Tibial artery (tissue), 4 donors: ENCODE measurements at regions not wholly inside any gene's neighbourhood (a gene's known extent, or its start where the extent isn't known, plus 50 kb on each side); places are given as distances from the start of the nearest gene placed in this dataset.
"Not testable (repeated sequence)": the region's sequence is repeated elsewhere in the genome, so short reads cannot be mapped to it uniquely, and the experiment has no call there.

Experiments used
- DNase-seq, 2 donors: peaks; one replicate each; pipeline ENCODE4 v3.0.0-alpha.2; 2019
- H3K27ac ChIP-seq, 2 donors: fragments of 200-600 bp; sonication (generic) in 1 of 2; 1 replicate in 1 of 2; 2 replicates in 1 of 2; pipeline ENCODE4 v1.5.1; 2018 to 2019; ENCODE audit warnings: mild to moderate bottlenecking in 1 of 2
- H3K27me3 ChIP-seq, 2 donors: fragments of 200-600 bp; sonication (generic) in 1 of 2; one replicate each; pipeline versions ENCODE4 v1.5.1 to v1.6.0; 2016 to 2019
- H3K36me3 ChIP-seq, 3 donors: fragments of 200-600 bp; sonication (generic) in 2 of 3; one replicate each; pipeline ENCODE4 v1.5.1; 2016 to 2019; ENCODE audit warnings: mild to moderate bottlenecking in 2 of 3
- H3K4me1 ChIP-seq, 4 donors: fragments of 200-600 bp; sonication (generic) in 2 of 4; 1 replicate in 3 of 4; 2 replicates in 1 of 4; pipeline ENCODE4 v1.5.1; 2016 to 2019
- H3K4me3 ChIP-seq, 2 donors: fragments of 200-600 bp; sonication (generic) in 1 of 2; 1 replicate in 1 of 2; 2 replicates in 1 of 2; pipeline ENCODE4 v1.5.1; 2018 to 2019; ENCODE audit warnings: mild to moderate bottlenecking in 2 of 2
- H3K9me3 ChIP-seq, 3 donors: fragments of 200-600 bp; sonication (generic) in 1 of 3; one replicate each; pipeline ENCODE4 v1.5.1; 2016 to 2019
- intact Hi-C: fragments of 100-400 bp; cut with DNase I; formaldehyde crosslinking; loops from one replicate; pipeline ENCODE4 v1.15.0; 2023; ENCODE audit warnings: low total_unique reads
- TF ChIP-seq, protein P1 (sequence below), 2 experiments: fragments of 200-600 bp in 1 of 2; fragments of 450-650 bp in 1 of 2; IDR thresholded peaks; one replicate each; pipeline ENCODE4 v1.5.1; 2017 to 2019; ENCODE audit warnings: antibody characterized with exemption in 2 of 2, mild to moderate bottlenecking in 1 of 2, moderate library complexity in 1 of 2

DNA sequence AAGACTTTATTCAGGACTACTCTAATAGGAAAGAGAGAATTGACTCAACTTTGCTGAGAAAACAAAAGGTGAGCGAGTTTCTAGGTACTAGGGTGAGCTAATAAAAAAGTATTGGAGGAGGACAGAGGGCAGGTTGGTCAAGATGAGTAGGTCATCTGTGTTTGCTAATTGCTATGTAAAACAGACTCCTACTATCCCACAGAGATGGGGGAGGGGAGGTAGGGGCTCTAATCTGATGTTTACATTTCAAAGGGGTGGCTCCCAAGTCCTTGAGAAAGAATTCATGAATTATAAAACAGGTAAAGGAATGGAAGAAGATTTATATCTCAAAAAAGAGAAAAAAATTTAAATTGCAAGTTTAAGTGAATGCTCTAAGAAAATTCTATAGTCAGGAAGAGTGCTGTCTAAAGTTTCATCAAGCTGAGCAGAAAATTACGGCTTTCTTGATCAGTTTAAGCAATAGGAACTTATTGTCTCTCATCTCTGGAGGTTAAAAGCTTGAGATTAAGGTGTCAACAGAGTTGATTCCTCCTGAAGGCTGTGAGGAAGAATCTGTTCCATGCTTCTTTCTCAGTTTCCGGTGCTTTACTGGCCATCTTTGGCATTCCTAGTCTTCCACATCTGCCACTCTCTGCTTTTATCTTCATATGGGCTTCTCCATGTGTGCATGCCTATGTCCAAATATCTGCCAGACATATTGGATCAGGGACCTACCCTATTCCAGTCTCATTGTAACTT, 790.3 kb downstream of the SLITRK5 start:
- no peak for DNase-seq
- Histone ChIP-seq H3K4me3 (no peak overlapping the region), H3K9me3 (no peaks in the 10 kb centered on the region), H3K27ac (no peak overlapping the region), H3K27me3 (no peaks in the 10 kb centered on the region), H3K4me1 (no peaks in the 10 kb centered on the region), H3K36me3 (no peaks in the 10 kb centered on the region)
- intact Hi-C loops: no loop called here
- TF ChIP-seq, protein P1, sequence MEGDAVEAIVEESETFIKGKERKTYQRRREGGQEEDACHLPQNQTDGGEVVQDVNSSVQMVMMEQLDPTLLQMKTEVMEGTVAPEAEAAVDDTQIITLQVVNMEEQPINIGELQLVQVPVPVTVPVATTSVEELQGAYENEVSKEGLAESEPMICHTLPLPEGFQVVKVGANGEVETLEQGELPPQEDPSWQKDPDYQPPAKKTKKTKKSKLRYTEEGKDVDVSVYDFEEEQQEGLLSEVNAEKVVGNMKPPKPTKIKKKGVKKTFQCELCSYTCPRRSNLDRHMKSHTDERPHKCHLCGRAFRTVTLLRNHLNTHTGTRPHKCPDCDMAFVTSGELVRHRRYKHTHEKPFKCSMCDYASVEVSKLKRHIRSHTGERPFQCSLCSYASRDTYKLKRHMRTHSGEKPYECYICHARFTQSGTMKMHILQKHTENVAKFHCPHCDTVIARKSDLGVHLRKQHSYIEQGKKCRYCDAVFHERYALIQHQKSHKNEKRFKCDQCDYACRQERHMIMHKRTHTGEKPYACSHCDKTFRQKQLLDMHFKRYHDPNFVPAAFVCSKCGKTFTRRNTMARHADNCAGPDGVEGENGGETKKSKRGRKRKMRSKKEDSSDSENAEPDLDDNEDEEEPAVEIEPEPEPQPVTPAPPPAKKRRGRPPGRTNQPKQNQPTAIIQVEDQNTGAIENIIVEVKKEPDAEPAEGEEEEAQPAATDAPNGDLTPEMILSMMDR (IDR thresholded peaks at IDR 0.05): no peak

DNA sequence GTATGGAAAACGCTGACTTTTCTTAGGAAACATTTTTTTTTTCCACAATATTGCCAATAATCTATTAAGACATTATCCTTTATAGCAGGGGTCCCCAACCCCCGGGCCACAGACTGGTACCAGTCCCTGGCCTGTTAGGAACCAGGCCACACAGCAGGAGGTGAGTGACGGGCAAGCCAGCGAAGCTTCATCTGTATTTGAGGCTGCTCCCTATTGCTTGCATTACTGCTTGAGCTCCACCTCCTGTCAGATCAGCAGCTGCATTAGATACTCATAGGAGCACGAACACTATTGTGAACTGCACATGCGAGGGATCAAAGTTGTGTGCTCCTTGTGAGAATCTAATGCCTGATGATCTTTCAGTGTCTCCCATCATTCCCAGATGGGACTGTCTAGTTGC, 793.7 kb downstream of the SLITRK5 start:
- Histone ChIP-seq H3K9me3 (no peaks in the 10 kb centered on the region), H3K27ac (no peak overlapping the region), H3K36me3 (no peaks in the 10 kb centered on the region), H3K27me3 (no peaks in the 10 kb centered on the region), H3K4me3 (no peak overlapping the region), H3K4me1 (no peaks in the 10 kb centered on the region)
- intact Hi-C loops: no loop called here
- TF ChIP-seq, protein P1 (IDR thresholded peaks at IDR 0.05): no peak
- DNase-seq: no peak

DNA sequence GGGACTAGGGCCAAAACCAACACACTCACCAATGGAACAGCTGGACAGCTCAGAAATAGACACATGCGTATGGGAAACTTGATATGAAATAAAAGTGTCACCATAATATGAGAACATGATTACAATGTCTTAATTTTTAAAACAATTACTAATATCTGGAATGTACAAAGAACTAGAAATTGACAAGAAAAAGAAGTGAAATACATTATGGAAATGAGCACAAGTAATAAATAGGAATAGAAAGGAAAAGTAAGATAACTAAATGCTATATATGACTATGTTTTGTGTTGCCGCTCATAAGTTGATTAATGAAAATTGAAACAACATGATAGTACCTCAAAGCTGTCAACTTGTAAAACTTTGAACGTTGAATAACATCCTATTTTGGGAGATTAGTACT, 801.1 kb downstream of the SLITRK5 start:
- intact Hi-C loops: no loop called here
- DNase-seq: no peak
- H3K27ac ChIP-seq: no peak overlapping the region

DNA sequence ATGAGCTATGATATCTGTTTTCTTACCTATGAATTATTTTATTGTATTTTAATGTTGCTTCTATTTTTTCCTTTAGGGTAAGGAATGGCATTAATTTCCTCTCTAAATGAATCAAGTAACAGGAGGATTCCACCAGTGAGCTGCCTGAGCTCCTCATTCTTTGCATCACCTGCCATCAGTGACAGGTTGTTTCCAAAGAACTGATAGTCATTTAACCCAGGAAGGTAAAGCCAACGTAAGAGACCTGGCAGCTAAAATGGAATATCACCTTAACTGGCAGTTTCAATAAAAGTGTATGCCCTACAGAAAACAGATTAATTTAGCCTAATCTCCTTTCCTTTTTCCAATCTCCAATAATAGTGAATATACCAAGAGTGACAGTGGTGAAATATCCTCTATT, 812.0 kb downstream of the SLITRK5 start:
- intact Hi-C loops: no loop called here
- no peak for DNase-seq

More for the DNA sequence above, 801.1 kb downstream of the SLITRK5 start:
- no peaks in the 10 kb centered on the region for H3K4me1 ChIP-seq
- H3K4me3 ChIP-seq: no peak overlapping the region
- H3K27me3 ChIP-seq: no peaks in the 10 kb centered on the region
- TF ChIP-seq, protein P1 (IDR thresholded peaks at IDR 0.05): no peak
- no peaks in the 10 kb centered on the region for H3K9me3 ChIP-seq
- H3K36me3 ChIP-seq: no peaks in the 10 kb centered on the region

DNA sequence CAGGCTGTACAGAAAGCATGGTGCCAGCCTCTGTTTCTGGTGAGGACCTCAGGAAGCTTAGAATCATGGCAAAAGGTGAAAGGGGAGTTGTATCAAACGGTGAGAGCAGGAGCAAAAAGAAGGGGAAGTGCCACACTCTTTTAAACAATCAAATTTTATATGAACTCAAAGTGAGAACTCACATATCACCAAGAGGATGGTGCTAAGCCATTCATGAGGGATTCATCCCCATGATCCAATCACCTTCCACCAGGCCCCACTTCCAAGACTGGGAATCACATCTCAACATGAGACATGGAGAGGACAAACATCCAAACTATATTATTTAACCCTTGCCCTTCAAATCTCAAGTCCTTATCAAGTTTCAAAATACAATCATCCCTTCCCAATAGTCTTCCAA, 836.7 kb downstream of the SLITRK5 start:
- Histone ChIP-seq H3K36me3 (no peaks in the 10 kb centered on the region), H3K4me1 (no peaks in the 10 kb centered on the region), H3K9me3 (peaks cover 0 to 14% (median 0%) of the 10 kb centered on the region in 3 donors), H3K27me3 (no peaks in the 10 kb centered on the region), H3K4me3 (no peak overlapping the region), H3K27ac (no peak overlapping the region)
- TF ChIP-seq, protein P1 (IDR thresholded peaks at IDR 0.05): no peak
- intact Hi-C loops: no loop called here
- no peak for DNase-seq

More for the DNA sequence above, 812.0 kb downstream of the SLITRK5 start:
- no peaks in the 10 kb centered on the region for H3K27me3 ChIP-seq
- no peaks in the 10 kb centered on the region for H3K36me3 ChIP-seq
- no peaks in the 10 kb centered on the region for H3K4me1 ChIP-seq
- peaks cover 0 to 3% (median 3%) of the 10 kb centered on the region in 3 donors for H3K9me3 ChIP-seq
- H3K4me3 ChIP-seq: no peak overlapping the region
- H3K27ac ChIP-seq: no peak overlapping the region
- TF ChIP-seq, protein P1 (IDR thresholded peaks at IDR 0.05): no peak

DNA sequence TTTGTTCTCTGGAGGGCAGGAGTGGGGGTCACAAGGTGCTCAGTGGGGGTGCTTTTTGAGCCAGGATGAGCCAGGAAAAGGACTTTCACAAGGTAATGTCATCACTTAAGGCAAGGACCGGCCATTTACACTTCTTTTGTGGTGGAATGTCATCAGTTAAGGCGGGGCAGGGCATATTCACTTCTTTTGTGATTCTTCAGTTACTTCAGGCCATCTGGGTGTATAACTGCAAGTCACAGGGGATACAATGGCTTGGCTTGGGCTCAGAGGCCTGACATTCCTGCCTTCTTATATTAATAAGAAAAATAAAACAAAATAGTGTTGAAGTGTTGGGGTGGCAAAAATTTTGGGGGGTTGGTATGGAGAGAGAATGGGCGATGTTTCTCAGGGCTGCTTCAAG, 841.8 kb downstream of the SLITRK5 start:
- H3K4me1 ChIP-seq, H3K27me3 ChIP-seq, intact Hi-C loops, H3K9me3 ChIP-seq, H3K4me3 ChIP-seq, DNase-seq, H3K36me3 ChIP-seq, H3K27ac ChIP-seq: not testable (repeated sequence)
